Liver (tissue), 8 donors: ENCODE measurements at regions not wholly inside any gene's neighbourhood (a gene's known extent, or its start where the extent isn't known, plus 50 kb on each side); places are given as distances from the start of the nearest gene placed in this dataset.

Experiments used
- DNase-seq: peaks from one replicate; pipeline ENCODE4 v3.0.0-alpha.2; 2017; ENCODE audit warnings: low spot score
- H3K27ac ChIP-seq, 2 donors: one replicate each; pipeline ENCODE4 v1.7.0; 2013; ENCODE audit warnings: inconsistent platforms in 2 of 2, low read length in 2 of 2, control low read depth in 1 of 2, low read depth in 1 of 2, mild to moderate bottlenecking in 1 of 2
- H3K27me3 ChIP-seq, 4 donors: one replicate each; pipeline versions ENCODE4 v1.6.1 to v1.7.0; 2013; ENCODE audit warnings: low read length in 3 of 4, inconsistent platforms in 1 of 4, mild to moderate bottlenecking in 1 of 4, moderate library complexity in 1 of 4; ENCODE audit not compliant: control insufficient read depth in 4 of 4, insufficient read depth in 4 of 4
- H3K36me3 ChIP-seq, 4 donors: one replicate each; pipeline versions ENCODE4 v1.6.1 to v1.7.0; 2013; ENCODE audit warnings: low read length in 3 of 4, mild to moderate bottlenecking in 3 of 4, low read depth in 1 of 4, moderate library complexity in 1 of 4; ENCODE audit not compliant: control insufficient read depth in 4 of 4, insufficient read depth in 3 of 4
- H3K4me1 ChIP-seq, 4 donors: one replicate each; pipeline versions ENCODE4 v1.6.1 to v1.7.0; 2013; ENCODE audit warnings: low read length in 3 of 4, mild to moderate bottlenecking in 3 of 4, moderate library complexity in 1 of 4; ENCODE audit not compliant: control insufficient read depth in 4 of 4, insufficient read depth in 4 of 4
- H3K4me3 ChIP-seq, 3 donors: one replicate each; pipeline versions ENCODE4 v1.6.1 to v1.7.0; 2013; ENCODE audit warnings: low read length in 3 of 3, control low read depth in 1 of 3, low read depth in 1 of 3, mild to moderate bottlenecking in 1 of 3
- H3K9ac ChIP-seq, 2 donors: one replicate each; pipeline ENCODE4 v1.7.0; 2013; ENCODE audit warnings: low read length in 2 of 2, mild to moderate bottlenecking in 2 of 2, moderate library complexity in 2 of 2, control low read depth in 1 of 2, low read depth in 1 of 2
- H3K9me3 ChIP-seq, 4 donors: one replicate each; pipeline versions ENCODE4 v1.6.1 to v1.7.0; 2013; ENCODE audit warnings: low read length in 3 of 4; ENCODE audit not compliant: control insufficient read depth in 4 of 4
- ATF3 ChIP-seq: IDR thresholded peaks from 2 replicates; pipeline ENCODE4 v1.6.1; 2016; ENCODE audit warnings: antibody characterized with exemption
- CTCF ChIP-seq: fragments of 150-350 bp; IDR thresholded peaks from 2 replicates; pipeline ENCODE4 v1.5.1; 2017; ENCODE audit warnings: improper control_type of control experiment, low read depth, low read length; ENCODE audit not compliant: missing input control
- EGR1 ChIP-seq, 2 donors: IDR thresholded peaks; 2 replicates each; pipeline ENCODE4 v1.6.1; 2016 to 2018; ENCODE audit warnings: antibody characterized with exemption in 2 of 2, low read depth in 2 of 2
- GABPA ChIP-seq, 2 donors: IDR thresholded peaks in 1 of 2; conservative IDR thresholded peaks in 1 of 2; 2 replicates each; pipeline ENCODE4 v1.6.1; 2016; ENCODE audit warnings: antibody characterized with exemption in 2 of 2, mild to moderate bottlenecking in 1 of 2, moderate library complexity in 1 of 2
- HNF4A ChIP-seq, 2 donors: conservative IDR thresholded peaks; 2 replicates each; pipeline ENCODE4 v1.6.1; 2016; ENCODE audit warnings: antibody characterized with exemption in 2 of 2, mild to moderate bottlenecking in 2 of 2
- HNF4G ChIP-seq: IDR thresholded peaks from 2 replicates; pipeline ENCODE4 v1.6.1; 2016; ENCODE audit warnings: antibody characterized with exemption
- JUND ChIP-seq, 2 donors: IDR thresholded peaks; 2 replicates each; pipeline ENCODE4 v1.6.1; 2016; ENCODE audit warnings: antibody characterized with exemption in 2 of 2
- NR2F2 ChIP-seq: IDR thresholded peaks from 2 replicates; pipeline ENCODE4 v1.6.1; 2016; ENCODE audit warnings: antibody characterized with exemption
- RAD21 ChIP-seq, 2 donors: IDR thresholded peaks; 2 replicates each; pipeline ENCODE4 v1.6.1; 2016; ENCODE audit warnings: antibody characterized with exemption in 2 of 2, mild to moderate bottlenecking in 2 of 2
- REST ChIP-seq: IDR thresholded peaks from 2 replicates; pipeline ENCODE4 v1.6.1; 2016; ENCODE audit warnings: antibody characterized with exemption, mild to moderate bottlenecking
- RXRA ChIP-seq, 2 donors: IDR thresholded peaks; 2 replicates each; pipeline ENCODE4 v1.6.1; 2017 to 2018; ENCODE audit warnings: antibody characterized with exemption in 2 of 2, mild to moderate bottlenecking in 1 of 2
- SP1 ChIP-seq: IDR thresholded peaks from 2 replicates; pipeline ENCODE4 v1.6.1; 2018; ENCODE audit warnings: antibody characterized with exemption, mild to moderate bottlenecking
- YY1 ChIP-seq: IDR thresholded peaks from 2 replicates; pipeline ENCODE4 v1.6.1; 2016; ENCODE audit warnings: antibody characterized with exemption, mild to moderate bottlenecking
- WGBS: extraction: QIAGEN DNeasy Blood & Tissue Kit; methylation state at CpG from one replicate; pipeline ENCODE4 v1.1.7; 2013; 5-methylcytosine and 5-hydroxymethylcytosine counted together
- donor health status: healthy.
- donor health status: healthy.
- donor health status: healthy.
- donor health status: healthy.
- donor health status: healthy.

GRCh38 chr2:76688732-76689131 is 833.4 kb downstream of the LRRTM4 start:
- peaks cover 0 to 4% (median 0%) of the 10 kb centered on the region in 4 donors for H3K9me3 ChIP-seq

GRCh38 chr2:76687923-76688322 is 834.3 kb downstream of the LRRTM4 start:
- Histone ChIP-seq H3K9me3 (peaks cover 0 to 4% (median 0%) of the 10 kb centered on the region in 4 donors), H3K27ac (no peak overlapping the region), H3K4me1 (no peaks in the 10 kb centered on the region), H3K36me3 (no peaks in the 10 kb centered on the region), H3K27me3 (no peaks in the 10 kb centered on the region), H3K9ac (no peak overlapping the region), H3K4me3 (no peak overlapping the region)
- WGBS: 89% methylated on average over 3 of the region's 3 CpGs
- TF ChIP-seq EGR1 (IDR thresholded peaks at IDR 0.05; ENCODE audit: low read depth in 2 of 2) (no peak), HNF4G (no peak)
- DNase-seq: no peak

More at GRCh38 chr2:76688732-76689131, 833.4 kb downstream of the LRRTM4 start:
- H3K4me3 ChIP-seq: no peak overlapping the region
- DNase-seq: no peak
- H3K9ac ChIP-seq: no peak overlapping the region
- H3K27ac ChIP-seq: no peak overlapping the region
- no peaks in the 10 kb centered on the region for H3K27me3 ChIP-seq
- no peak for TF ChIP-seq JUND (IDR thresholded peaks at IDR 0.05)
- TF ChIP-seq NR2F2: no peak
- no peak for TF ChIP-seq REST
- TF ChIP-seq CTCF: no peak
- TF ChIP-seq GABPA (IDR thresholded peaks at IDR 0.05 in 1 of 2, conservative IDR thresholded peaks at IDR 0.05 in 1 of 2): no peak
- TF ChIP-seq RAD21 (IDR thresholded peaks at IDR 0.05): no peak
- TF ChIP-seq SP1: no peak
- no peak for TF ChIP-seq EGR1 (IDR thresholded peaks at IDR 0.05; ENCODE audit: low read depth in 2 of 2)
- no peak for TF ChIP-seq RXRA (IDR thresholded peaks at IDR 0.05)
- no peaks in the 10 kb centered on the region for H3K4me1 ChIP-seq
- H3K36me3 ChIP-seq: no peaks in the 10 kb centered on the region
- WGBS: 66% methylated on average over 1 of the region's 1 CpG

- TF ChIP-seq REST (no peak), RXRA (IDR thresholded peaks at IDR 0.05) (no peak), ATF3 (no peak), SP1 (no peak), HNF4A (conservative IDR thresholded peaks at IDR 0.05) (no peak), YY1 (no peak), HNF4G (no peak), RAD21 (IDR thresholded peaks at IDR 0.05) (no peak), NR2F2 (no peak)
- H3K4me3 ChIP-seq: no peak overlapping the region
- no peak overlapping the region for H3K27ac ChIP-seq
- WGBS: 37% methylated on average over 6 of the region's 6 CpGs
- peaks cover 0 to 2% (median 0%) of the 10 kb centered on the region in 4 donors for H3K27me3 ChIP-seq
- no peaks in the 10 kb centered on the region for H3K4me1 ChIP-seq
- no peaks in the 10 kb centered on the region for H3K36me3 ChIP-seq
- DNase-seq: no peak
- no peak overlapping the region for H3K9ac ChIP-seq
- peaks cover 0 to 4% (median 0%) of the 10 kb centered on the region in 4 donors for H3K9me3 ChIP-seq
Measured at GRCh38 chr2:76684756-76685155, 837.4 kb downstream of the LRRTM4 start.
